Hematopoietic multipotent progenitor cell treated with erythropoietin and hydrocortisone succinate and interleukin-3 and kit ligand, for 17 days (in vitro differentiated cells): ENCODE measurements at regions not wholly inside any gene's neighbourhood (a gene's known extent, or its start where the extent isn't known, plus 50 kb on each side); places are given as distances from the start of the nearest gene placed in this dataset.

Experiments
- DNase-seq: peaks from one replicate; pipeline ENCODE4 v3.0.0-alpha.2; 2015; ENCODE audit warnings: low spot score

GRCh38 chr21:16305686-16306085 is 575.9 kb downstream of the USP25 start:
- DNase-seq, result no peak

GRCh38 chr21:16307256-16307655 is 577.5 kb downstream of the USP25 start:
- DNase-seq, result no peak

GRCh38 chr21:16308269-16308668 is 578.5 kb downstream of the USP25 start:
- DNase-seq, result no peak

GRCh38 chr21:16309250-16309971 is 579.6 kb downstream of the USP25 start:
- DNase-seq, result no peak

GRCh38 chr21:16310176-16310575 is 580.4 kb downstream of the USP25 start:
- no peak for DNase-seq

- DNase-seq, result no peak
Observed at GRCh38 chr21:16311229-16311628, 581.4 kb downstream of the USP25 start.

GRCh38 chr21:16312321-16312720 is 582.5 kb downstream of the USP25 start:
- DNase-seq, result no peak

- DNase-seq, result no peak
Observed at GRCh38 chr21:16315223-16315622, 585.4 kb downstream of the USP25 start.

GRCh38 chr21:16318651-16319300 is 589.0 kb downstream of the USP25 start:
- no peak for DNase-seq

GRCh38 chr21:16320110-16320509 is 590.3 kb downstream of the USP25 start:
- no peak for DNase-seq

GRCh38 chr21:16322454-16322853 is 592.7 kb downstream of the USP25 start:
- no peak for DNase-seq

- DNase-seq, result no peak
Observed at GRCh38 chr21:16323596-16323995, 593.8 kb downstream of the USP25 start.

- no peak for DNase-seq
Observed at GRCh38 chr21:16324630-16325029, 594.8 kb downstream of the USP25 start.

- DNase-seq, result peak; percentile 21
Observed at GRCh38 chr21:16330082-16330907, 600.5 kb downstream of the USP25 start.

- no peak for DNase-seq
Observed at GRCh38 chr21:16330908-16331268, 601.1 kb downstream of the USP25 start.

- DNase-seq, result no peak
Observed at GRCh38 chr21:16337266-16337665, 607.5 kb downstream of the USP25 start.

GRCh38 chr21:16342932-16343331 is 613.1 kb downstream of the USP25 start:
- DNase-seq, result no peak

- no peak for DNase-seq
Observed at GRCh38 chr21:16343776-16344175, 614.0 kb downstream of the USP25 start.

GRCh38 chr21:16345757-16346156 is 616.0 kb downstream of the USP25 start:
- no peak for DNase-seq

- no peak for DNase-seq
Observed at GRCh38 chr21:16347223-16347622, 617.4 kb downstream of the USP25 start.

GRCh38 chr21:16353764-16354163 is 624.0 kb downstream of the USP25 start:
- DNase-seq, result no peak

- no peak for DNase-seq
Observed at GRCh38 chr21:16357994-16358393, 628.2 kb downstream of the USP25 start.

GRCh38 chr21:16358784-16359183 is 629.0 kb downstream of the USP25 start:
- no peak for DNase-seq
